ENCODE measurements at regions not wholly inside any gene's neighbourhood (a gene's known extent, or its start where the extent isn't known, plus 50 kb on each side); places are given as distances from the start of the nearest gene placed in this dataset.
A peak's percentile ranks its signal among the peaks of the same experiment; 100 is the strongest.

- Histone ChIP-seq H3K27ac (no peak overlapping the region), H3K36me3 (ENCODE audit: insufficient read depth, low read length) (no peaks in the 10 kb centered on the region), H3K9ac (ENCODE audit: insufficient read length) (no peak overlapping the region), H3K4me3 (no peak overlapping the region), H3K9me3 (ENCODE audit: low read depth, low read length) (no peaks in the 10 kb centered on the region)
- DNase-seq (ENCODE audit: low read depth, low spot score) = no peak
- TF ChIP-seq POLR2AphosphoS5 (IDR thresholded peaks at IDR 0.05; ENCODE audit: borderline replicate concordance, low read depth, low read length) (no peak), FOXP2 (optimal IDR thresholded peaks at IDR 0.05; ENCODE audit: control extremely low read depth, extremely low read length, insufficient read depth) (no peak), EZH2 (IDR thresholded peaks at IDR 0.05) (no peak)
These were observed 71.4 kb downstream of the TLR4 start for GRCh38 chr9:117775591-117775990.

GRCh38 chr9:117777823-117778222 lies 73.6 kb downstream of the TLR4 start:
- H3K4me3 ChIP-seq = no peak overlapping the region
- DNase-seq (ENCODE audit: low read depth, low spot score) = no peak
- H3K36me3 ChIP-seq (ENCODE audit: insufficient read depth, low read length) = no peaks in the 10 kb centered on the region
- H3K9ac ChIP-seq (ENCODE audit: insufficient read length) = no peak overlapping the region
- TF ChIP-seq EZH2 (IDR thresholded peaks at IDR 0.05) (no peak), POLR2AphosphoS5 (IDR thresholded peaks at IDR 0.05; ENCODE audit: borderline replicate concordance, low read depth, low read length) (no peak), FOXP2 (optimal IDR thresholded peaks at IDR 0.05; ENCODE audit: control extremely low read depth, extremely low read length, insufficient read depth) (no peak)
- H3K9me3 ChIP-seq (ENCODE audit: low read depth, low read length) = no peaks in the 10 kb centered on the region
- no peak overlapping the region for H3K27ac ChIP-seq

- no peak for DNase-seq (ENCODE audit: low read depth, low spot score)
- no peak overlapping the region for H3K27ac ChIP-seq
- TF ChIP-seq FOXP2 (optimal IDR thresholded peaks at IDR 0.05; ENCODE audit: control extremely low read depth, extremely low read length, insufficient read depth) (no peak), POLR2AphosphoS5 (IDR thresholded peaks at IDR 0.05; ENCODE audit: borderline replicate concordance, low read depth, low read length) (no peak), EZH2 (IDR thresholded peaks at IDR 0.05) (no peak)
- H3K4me3 ChIP-seq = no peak overlapping the region
- no peak overlapping the region for H3K9ac ChIP-seq (ENCODE audit: insufficient read length)
- H3K9me3 ChIP-seq (ENCODE audit: low read depth, low read length) = no peaks in the 10 kb centered on the region
- H3K36me3 ChIP-seq (ENCODE audit: insufficient read depth, low read length) = no peaks in the 10 kb centered on the region
These were observed 75.6 kb downstream of the TLR4 start for GRCh38 chr9:117779760-117780159.

- Histone ChIP-seq H3K4me3 (no peak overlapping the region; the same call in 1 of the 2 replicates), H3K27ac (no peak overlapping the region), H3K9me3 (ENCODE audit: low read depth, low read length) (no peaks in the 10 kb centered on the region), H3K9ac (ENCODE audit: insufficient read length) (no peak overlapping the region), H3K36me3 (ENCODE audit: insufficient read depth, low read length) (no peaks in the 10 kb centered on the region)
- TF ChIP-seq POLR2AphosphoS5 (IDR thresholded peaks at IDR 0.05; ENCODE audit: borderline replicate concordance, low read depth, low read length) (no peak), FOXP2 (optimal IDR thresholded peaks at IDR 0.05; ENCODE audit: control extremely low read depth, extremely low read length, insufficient read depth) (no peak), EZH2 (IDR thresholded peaks at IDR 0.05) (no peak)
- peak; percentile 3 for DNase-seq (ENCODE audit: low read depth, low spot score)
These were observed 79.0 kb downstream of the TLR4 start for GRCh38 chr9:117782931-117783788.

GRCh38 chr9:117783828-117784227 lies 79.6 kb downstream of the TLR4 start:
- no peaks in the 10 kb centered on the region for H3K36me3 ChIP-seq (ENCODE audit: insufficient read depth, low read length)
- H3K27ac ChIP-seq = no peak overlapping the region
- no peak overlapping the region for H3K9ac ChIP-seq (ENCODE audit: insufficient read length)
- H3K4me3 ChIP-seq = no peak overlapping the region
- TF ChIP-seq FOXP2 (optimal IDR thresholded peaks at IDR 0.05; ENCODE audit: control extremely low read depth, extremely low read length, insufficient read depth) = no peak
- TF ChIP-seq EZH2 (IDR thresholded peaks at IDR 0.05) = no peak
- TF ChIP-seq POLR2AphosphoS5 (IDR thresholded peaks at IDR 0.05; ENCODE audit: borderline replicate concordance, low read depth, low read length) = no peak
- H3K9me3 ChIP-seq (ENCODE audit: low read depth, low read length) = no peaks in the 10 kb centered on the region
- no peak for DNase-seq (ENCODE audit: low read depth, low spot score)

GRCh38 chr9:117784996-117785395 lies 80.8 kb downstream of the TLR4 start:
- no peak overlapping the region for H3K4me3 ChIP-seq
- no peak overlapping the region for H3K9ac ChIP-seq (ENCODE audit: insufficient read length)
- H3K9me3 ChIP-seq (ENCODE audit: low read depth, low read length) = no peaks in the 10 kb centered on the region
- TF ChIP-seq EZH2 (IDR thresholded peaks at IDR 0.05) (no peak), POLR2AphosphoS5 (IDR thresholded peaks at IDR 0.05; ENCODE audit: borderline replicate concordance, low read depth, low read length) (no peak), FOXP2 (optimal IDR thresholded peaks at IDR 0.05; ENCODE audit: control extremely low read depth, extremely low read length, insufficient read depth) (no peak)
- no peaks in the 10 kb centered on the region for H3K36me3 ChIP-seq (ENCODE audit: insufficient read depth, low read length)
- H3K27ac ChIP-seq = no peak overlapping the region
- DNase-seq (ENCODE audit: low read depth, low spot score) = no peak

- no peak overlapping the region for H3K4me3 ChIP-seq
- TF ChIP-seq FOXP2 (optimal IDR thresholded peaks at IDR 0.05; ENCODE audit: control extremely low read depth, extremely low read length, insufficient read depth) (no peak), POLR2AphosphoS5 (IDR thresholded peaks at IDR 0.05; ENCODE audit: borderline replicate concordance, low read depth, low read length) (no peak), EZH2 (IDR thresholded peaks at IDR 0.05) (no peak)
- no peaks in the 10 kb centered on the region for H3K36me3 ChIP-seq (ENCODE audit: insufficient read depth, low read length)
- no peak overlapping the region for H3K9ac ChIP-seq (ENCODE audit: insufficient read length)
- no peaks in the 10 kb centered on the region for H3K9me3 ChIP-seq (ENCODE audit: low read depth, low read length)
- DNase-seq (ENCODE audit: low read depth, low spot score) = no peak
- H3K27ac ChIP-seq = no peak overlapping the region
These were observed 83.5 kb downstream of the TLR4 start for GRCh38 chr9:117787746-117788145.

GRCh38 chr9:117795271-117795670 lies 91.1 kb downstream of the TLR4 start:
- Histone ChIP-seq H3K4me3 (no peak overlapping the region), H3K36me3 (ENCODE audit: insufficient read depth, low read length) (no peaks in the 10 kb centered on the region), H3K9me3 (ENCODE audit: low read depth, low read length) (no peaks in the 10 kb centered on the region), H3K27ac (no peak overlapping the region), H3K9ac (ENCODE audit: insufficient read length) (no peak overlapping the region)
- DNase-seq (ENCODE audit: low read depth, low spot score) = no peak
- TF ChIP-seq EZH2 (IDR thresholded peaks at IDR 0.05) = no peak
- TF ChIP-seq FOXP2 (optimal IDR thresholded peaks at IDR 0.05; ENCODE audit: control extremely low read depth, extremely low read length, insufficient read depth) = no peak
- TF ChIP-seq POLR2AphosphoS5 (IDR thresholded peaks at IDR 0.05; ENCODE audit: borderline replicate concordance, low read depth, low read length) = no peak

All from SK-N-MC (cell line).